ENCODE measurements at regions not wholly inside any gene's neighbourhood (a gene's known extent, or its start where the extent isn't known, plus 50 kb on each side); places are given as distances from the start of the nearest gene placed in this dataset.

DNA sequence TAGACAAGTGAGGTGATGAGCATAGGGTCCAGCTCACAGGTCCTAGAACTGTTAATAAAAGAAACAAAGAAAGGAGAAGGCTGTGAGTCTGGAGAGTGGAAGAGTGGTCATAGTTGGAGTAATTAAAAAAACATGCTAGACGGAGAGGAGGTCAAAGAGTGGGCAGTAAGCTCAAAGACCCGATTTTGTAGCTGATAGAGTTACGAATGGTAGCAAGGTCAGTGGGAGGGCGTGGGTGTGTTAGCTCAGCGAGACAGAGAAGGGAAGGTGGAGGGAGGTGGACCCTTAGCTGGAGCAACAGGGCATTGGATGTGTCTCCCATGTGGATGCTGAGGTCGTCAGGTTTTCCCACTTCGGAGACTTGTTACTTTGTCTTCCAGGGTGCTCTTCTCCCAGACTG, 431.7 kb downstream of the CDH26 start:
- no peak for DNase-seq

DNA sequence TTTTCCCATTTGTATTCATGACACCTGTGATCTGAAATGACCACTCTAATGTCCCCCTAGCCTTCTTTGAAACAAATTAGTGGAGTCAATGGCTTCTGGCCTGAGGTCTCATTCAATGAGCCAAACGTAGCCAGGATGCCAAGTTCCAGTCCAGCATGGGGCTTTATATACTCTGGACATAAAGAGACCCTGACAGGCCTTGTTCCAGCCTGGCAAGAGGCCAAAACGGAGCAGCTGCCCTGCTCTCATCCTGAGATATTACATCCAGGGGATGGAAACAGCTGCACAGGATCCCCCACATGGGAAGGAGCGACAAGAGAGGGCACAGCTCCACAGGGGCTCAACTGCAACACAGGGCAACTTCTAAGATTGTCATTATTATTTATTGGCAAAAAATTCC, 437.8 kb downstream of the CDH26 start:
- no peak for DNase-seq

DNA sequence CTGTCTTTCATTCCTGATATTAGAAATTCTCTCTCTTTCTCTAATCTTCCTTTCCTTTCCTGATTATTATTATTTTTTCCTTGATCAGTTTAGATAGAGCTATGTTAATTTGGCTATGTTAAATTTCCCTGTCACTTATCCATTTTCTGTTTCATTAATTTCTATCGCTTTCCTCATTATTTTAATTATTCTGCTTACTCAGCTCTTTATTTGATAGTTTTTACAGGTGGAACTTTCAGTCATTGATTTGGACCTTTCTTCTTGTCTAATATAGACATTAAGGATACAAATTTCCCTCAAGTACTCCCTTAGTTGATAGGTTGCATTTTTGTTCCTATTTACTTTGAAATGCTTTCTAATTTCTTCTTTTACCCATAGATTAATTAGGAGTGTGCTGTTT, 442.3 kb downstream of the CDH26 start:
- no peak for DNase-seq

DNA sequence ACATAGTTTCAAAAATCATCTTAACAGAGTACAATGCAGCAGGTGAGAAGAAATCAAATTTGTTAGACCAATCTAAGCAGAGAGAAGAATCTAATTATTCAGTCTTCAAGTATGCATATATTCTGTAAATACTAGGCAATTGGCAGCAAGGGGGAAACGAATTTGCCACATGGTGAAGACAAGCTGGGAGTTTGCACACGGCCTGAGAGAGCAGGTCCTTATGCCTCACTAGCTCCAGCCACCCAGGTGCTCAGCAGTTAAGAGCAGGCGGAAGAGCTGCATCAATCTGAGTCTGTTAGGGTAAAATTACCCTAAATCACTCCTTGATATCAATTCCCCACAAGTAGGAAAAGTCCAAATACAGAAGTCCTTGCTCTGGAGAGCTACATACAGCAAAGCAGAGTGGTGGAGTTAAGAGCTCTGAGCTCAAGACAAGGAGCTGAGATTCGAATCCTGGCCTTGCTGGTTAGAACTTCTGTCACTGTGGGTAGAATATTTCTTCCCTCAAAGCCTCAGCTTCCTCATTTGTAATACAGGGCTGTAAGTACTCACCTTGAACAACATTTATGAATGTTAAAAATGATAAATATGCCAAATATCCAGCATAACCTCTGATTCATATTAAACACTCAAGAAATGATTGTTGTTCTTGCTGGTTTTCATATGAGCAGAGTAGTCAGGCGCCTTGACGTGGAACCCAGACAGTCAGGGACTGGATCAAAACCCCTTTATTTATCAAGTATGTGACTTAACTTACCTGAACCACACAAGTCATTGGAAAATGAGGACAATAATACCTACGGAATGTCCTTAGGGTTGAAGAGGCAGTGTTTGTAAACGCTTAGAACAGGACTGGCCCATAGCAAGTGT, 444.2 kb downstream of the CDH26 start:
- DNase-seq, result no peak

DNA sequence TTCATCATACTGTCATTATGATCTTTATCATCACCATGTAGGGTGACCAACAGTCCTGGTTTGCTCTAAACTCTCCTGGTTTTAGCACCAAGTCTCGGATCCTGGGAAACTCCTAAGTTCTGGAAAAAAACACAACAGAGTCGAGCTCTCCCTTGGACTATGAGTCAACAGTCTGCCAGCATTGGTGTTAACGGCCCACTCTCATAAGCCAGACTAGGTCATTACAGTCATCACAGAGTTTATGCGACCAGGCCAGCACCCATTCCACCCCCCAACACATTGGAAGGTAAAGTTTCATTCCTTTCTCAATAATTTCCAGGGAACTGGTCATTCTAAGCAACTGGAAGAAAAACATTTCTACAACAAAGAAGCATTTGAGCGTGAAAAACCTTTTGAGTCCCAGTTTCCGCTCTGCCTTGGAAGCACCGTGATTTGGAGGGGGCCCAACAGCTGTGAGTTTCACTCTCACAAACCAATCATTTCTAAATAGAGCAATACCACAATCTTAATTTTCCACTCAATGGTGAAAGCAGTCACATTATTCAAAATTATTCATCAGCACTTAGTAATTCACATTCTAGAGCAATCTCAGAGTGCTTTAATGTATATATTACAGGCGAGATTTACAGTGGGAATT, 445.0 kb downstream of the CDH26 start:
- DNase-seq, result no peak

DNA sequence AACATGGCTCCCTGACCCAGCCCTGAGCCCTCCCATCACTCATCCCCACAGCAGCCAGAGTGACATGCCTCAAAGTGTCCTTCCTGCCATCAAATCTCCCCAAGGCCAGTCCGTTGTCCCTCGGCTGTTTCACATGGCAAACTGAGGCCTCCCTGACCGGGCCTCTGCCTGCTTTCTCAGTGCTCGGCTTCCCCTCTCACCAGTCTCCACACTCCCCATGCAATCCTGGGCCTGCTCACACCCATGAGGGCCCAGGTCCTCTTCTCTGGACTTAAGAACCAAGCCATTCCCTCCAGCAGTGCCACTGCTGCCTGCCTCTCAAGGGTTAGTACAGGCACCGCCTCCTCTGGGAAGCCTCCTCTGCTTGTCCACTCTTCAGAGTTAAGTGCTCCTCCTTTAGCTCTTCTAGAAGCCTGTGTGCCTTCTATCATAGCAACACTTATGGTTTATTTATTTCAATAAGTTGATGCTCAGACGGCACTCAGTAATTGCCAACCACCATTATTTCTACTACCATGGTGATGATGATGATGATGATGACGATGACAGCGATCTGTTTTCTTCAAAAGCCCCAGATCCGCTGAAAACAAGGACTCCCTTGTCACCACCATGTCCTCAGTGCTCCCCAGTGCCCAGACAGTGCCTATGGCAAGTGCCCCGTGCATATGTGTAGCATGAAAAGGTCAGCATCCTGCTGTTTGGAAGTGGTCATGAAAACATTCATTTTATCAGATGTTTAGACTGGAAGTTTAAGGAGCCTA, 449.0 kb downstream of the CDH26 start:
- DNase-seq, result no peak

GRCh38 chr20:60407938-60408337, 449.7 kb downstream of the CDH26 start:
- DNase-seq, result no peak

DNA sequence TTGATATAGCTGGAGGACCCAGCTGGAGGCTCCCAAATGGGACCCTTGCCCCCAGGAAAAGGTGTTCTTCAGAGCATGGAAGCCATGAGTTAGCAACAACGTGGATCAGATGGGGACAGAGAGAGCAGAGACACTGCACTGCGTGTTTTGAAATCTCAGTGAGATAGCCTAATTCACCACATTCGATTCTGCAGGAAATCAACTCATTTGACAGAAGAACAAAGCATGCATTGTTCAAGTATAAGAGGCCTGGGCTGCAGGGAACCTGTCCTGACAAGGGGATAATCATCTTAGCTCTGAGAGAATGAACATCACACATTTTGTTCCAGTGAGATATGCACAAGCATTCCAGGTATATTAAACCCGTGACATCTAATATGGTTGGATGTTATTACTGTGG, 450.2 kb downstream of the CDH26 start:
- DNase-seq, result no peak

- DNase-seq, result no peak
Observed at GRCh38 chr20:60410618-60411264, 452.5 kb downstream of the CDH26 start.

DNA sequence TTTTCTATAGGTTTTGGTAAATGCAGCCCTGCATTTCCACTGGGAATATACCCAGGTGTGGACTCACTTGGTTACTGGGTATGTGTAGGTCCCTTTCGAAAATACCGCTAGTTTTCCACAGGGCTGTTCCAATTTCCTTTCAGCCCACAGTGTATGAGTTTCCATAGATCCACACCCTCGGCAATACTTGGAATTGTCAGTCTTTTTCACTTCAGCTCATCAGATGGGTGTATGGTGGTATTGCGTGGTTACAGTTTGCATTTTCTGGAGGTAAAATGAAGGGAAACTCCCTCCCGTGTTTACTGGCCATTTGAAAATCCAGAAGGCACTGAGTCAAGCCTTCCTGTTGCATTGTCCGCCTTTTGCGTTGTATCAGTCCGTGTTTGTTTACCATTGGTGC, 453.6 kb downstream of the CDH26 start:
- no peak for DNase-seq

- no peak for DNase-seq
Observed at GRCh38 chr20:60420676-60421229, 462.5 kb downstream of the CDH26 start.

DNA sequence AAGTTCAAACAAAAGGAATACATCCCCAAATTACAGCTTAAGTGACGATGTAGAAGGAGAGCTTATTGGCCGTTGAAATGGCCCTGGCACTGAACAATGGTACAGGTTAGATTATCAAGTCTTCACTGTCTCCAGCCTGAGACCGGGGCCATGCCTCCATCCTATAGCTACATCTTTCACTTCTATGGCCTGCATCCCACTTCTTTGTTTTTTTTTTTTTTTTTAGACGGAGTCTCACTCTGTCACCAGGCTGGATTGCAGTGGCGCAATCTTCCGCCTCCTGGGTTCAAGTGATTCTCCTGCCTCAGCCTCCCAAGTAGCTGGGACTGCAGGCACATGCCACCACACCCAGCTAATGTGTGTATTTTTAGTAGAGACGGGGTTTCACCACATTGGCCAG, 464.6 kb downstream of the CDH26 start:
- DNase-seq, result no peak

DNA sequence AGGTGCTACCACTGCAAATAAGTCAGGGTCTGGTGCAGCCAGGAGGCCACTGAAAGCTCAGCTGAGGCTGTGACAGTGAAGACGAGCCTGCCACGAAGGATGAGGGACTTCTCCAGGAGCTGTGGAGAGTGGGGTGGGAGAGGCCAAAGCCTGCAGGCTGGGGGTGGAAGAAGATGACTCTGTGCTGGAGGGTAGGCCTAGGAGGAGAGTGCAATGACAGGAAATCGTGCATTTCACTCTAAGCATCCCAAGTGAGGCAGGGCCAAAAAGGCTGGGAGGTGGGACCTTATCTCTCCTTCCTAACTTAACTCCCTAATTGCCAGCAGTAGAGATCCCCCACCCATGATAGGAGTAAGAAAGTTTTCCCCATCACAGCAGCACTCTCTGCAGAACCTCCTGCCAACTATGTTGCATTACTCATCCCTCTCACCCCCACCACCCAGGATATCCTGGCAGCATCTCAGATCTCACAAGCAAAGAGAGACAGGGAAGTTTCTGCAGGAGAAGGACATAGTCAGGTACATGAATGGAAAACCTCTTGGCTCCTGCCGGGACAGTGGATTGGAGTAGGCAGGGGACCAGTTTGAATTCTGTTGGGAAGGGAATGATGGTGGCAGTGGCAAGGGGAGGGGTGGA, 466.2 kb downstream of the CDH26 start:
- DNase-seq, result no peak

- no peak for DNase-seq
Observed at GRCh38 chr20:60427516-60427915, 469.3 kb downstream of the CDH26 start.

DNA sequence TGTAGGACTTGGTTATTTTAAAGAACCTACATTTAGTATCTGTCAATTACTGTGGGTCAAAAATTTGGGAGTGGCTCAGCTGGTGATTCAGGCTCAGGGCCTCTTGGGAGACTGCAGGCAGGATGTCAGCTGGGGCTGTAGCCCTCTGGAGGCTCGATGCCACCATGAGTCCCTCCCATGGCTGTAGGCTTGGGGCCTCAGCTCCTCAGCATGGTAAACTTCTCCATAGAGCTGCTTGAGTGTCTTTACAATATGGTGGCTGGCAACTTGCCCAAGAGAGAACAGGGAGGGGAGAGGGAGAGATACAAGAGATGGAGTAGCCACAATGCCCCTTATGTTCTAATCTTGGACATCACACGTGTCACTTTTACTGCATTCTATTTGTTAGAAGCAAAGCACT, 470.4 kb downstream of the CDH26 start:
- DNase-seq, result no peak

GRCh38 chr20:60430516-60431001, 472.3 kb downstream of the CDH26 start:
- DNase-seq, result no peak

DNA sequence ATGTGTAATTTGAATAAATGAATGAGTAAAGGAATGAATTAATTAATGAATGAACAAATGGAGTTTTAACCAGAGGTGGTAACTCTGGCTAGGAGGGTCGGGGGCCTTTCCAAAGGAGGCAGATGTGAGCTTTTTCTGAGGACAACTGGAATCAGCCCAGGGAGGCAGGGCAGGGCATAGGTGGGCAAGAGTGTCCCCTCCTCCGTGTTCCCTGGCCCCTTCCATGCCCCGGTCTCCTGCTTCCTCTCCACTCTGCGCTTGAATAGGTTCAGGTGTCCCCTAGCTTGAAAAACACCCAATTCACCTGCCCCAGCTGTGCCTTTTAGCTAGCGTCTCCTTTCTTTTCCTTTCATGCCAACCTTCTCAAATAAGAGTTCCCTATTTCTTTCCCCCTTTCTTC, 473.1 kb downstream of the CDH26 start:
- DNase-seq, result no peak

DNA sequence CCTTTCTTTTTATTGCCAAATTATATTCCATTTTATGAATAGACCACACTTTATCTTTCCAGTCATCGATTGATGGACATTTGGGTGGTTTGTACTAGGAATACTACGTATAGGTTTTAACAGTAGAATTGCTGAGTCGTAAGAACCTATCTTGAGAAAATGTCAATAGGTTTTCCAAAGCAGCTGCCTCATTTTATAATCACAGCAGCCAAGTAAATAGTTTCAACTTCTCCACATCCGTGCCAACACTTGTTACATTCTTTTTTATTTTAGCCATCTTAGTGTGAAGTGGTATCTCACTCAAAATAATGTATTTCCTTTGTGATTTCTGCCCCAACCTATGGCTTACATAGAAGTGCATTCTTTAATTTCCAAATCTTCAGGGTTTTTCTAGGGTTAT, 479.2 kb downstream of the CDH26 start:
- no peak for DNase-seq

- no peak for DNase-seq
Observed at GRCh38 chr20:60446267-60447111, 488.3 kb downstream of the CDH26 start.

DNA sequence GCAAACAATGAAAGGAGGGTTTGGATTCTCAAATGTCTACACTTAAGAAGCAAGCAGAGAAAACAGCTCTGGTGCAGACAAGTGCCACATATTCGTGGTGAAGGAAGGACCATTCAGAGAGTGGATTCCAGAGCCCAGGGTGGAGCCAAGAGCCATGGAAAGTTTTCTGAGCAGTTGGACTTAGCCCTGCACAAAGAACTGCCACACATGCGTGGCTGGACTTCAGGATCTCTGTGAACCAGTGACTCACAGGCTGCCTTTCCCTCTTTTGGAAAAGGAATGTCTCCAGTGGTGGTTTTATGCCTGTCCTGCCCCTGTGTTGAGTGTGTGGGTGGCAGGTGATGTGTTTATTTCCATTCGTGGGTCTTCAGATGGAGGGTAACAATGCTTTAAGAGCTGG, 489.5 kb downstream of the CDH26 start:
- DNase-seq, result no peak
